ENCODE measurements at regions not wholly inside any gene's neighbourhood (a gene's known extent, or its start where the extent isn't known, plus 50 kb on each side); places are given as distances from the start of the nearest gene placed in this dataset.

DNA sequence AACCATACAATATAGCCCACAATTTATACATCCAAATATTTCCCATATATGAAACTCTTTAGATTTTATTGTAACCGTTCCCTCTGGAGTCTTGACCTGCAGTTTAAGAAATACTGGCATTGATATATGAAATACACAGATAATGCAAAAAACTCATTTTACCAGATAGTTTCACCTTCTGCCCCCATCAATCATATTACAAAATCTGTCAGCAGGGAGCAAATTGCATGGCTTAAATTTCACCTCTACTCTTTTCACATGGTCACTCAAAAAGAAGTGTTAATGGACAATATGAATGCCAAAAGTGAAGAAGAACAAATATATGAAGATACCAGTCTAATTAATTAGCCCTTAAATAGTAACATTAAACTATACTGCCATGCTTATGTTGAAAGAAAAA, 57.0 kb upstream of the TMEM106B start:
- TF ChIP-seq, protein P1, sequence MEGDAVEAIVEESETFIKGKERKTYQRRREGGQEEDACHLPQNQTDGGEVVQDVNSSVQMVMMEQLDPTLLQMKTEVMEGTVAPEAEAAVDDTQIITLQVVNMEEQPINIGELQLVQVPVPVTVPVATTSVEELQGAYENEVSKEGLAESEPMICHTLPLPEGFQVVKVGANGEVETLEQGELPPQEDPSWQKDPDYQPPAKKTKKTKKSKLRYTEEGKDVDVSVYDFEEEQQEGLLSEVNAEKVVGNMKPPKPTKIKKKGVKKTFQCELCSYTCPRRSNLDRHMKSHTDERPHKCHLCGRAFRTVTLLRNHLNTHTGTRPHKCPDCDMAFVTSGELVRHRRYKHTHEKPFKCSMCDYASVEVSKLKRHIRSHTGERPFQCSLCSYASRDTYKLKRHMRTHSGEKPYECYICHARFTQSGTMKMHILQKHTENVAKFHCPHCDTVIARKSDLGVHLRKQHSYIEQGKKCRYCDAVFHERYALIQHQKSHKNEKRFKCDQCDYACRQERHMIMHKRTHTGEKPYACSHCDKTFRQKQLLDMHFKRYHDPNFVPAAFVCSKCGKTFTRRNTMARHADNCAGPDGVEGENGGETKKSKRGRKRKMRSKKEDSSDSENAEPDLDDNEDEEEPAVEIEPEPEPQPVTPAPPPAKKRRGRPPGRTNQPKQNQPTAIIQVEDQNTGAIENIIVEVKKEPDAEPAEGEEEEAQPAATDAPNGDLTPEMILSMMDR (IDR thresholded peaks at IDR 0.05 in 8 of 11, conservative IDR thresholded peaks at IDR 0.05 in 3 of 11): no peak
- TF ChIP-seq POLR2A (IDR thresholded peaks at IDR 0.05) (no peak), POLR2AphosphoS5 (IDR thresholded peaks at IDR 0.05) (no peak)
